Activated naive CD8-positive, alpha-beta T cell treated with anti-CD3 and anti-CD28 coated beads, Interleukin-2, amount 10 ng/mL, durations not matched to agents 7 days and 5 days (primary cell): ENCODE measurements at regions not wholly inside any gene's neighbourhood (a gene's known extent, or its start where the extent isn't known, plus 50 kb on each side); places are given as distances from the start of the nearest gene placed in this dataset.
"Not testable (repeated sequence)": the region's sequence is repeated elsewhere in the genome, so short reads cannot be mapped to it uniquely, and the experiment has no call there.

Experiments
- ATAC-seq: fragments of 150-1000 bp; cut with Tn5 transposase; one replicate; pipeline ENCODE4 v1.10.0; 2021; ENCODE audit warnings: low read depth, moderate library complexity
- POLR2A ChIA-PET: fragments of 350-600 bp; sonication (Branson Sonifier 250); formaldehyde crosslinking; loops from one replicate; lab custom pipeline; 2021; ENCODE audit warnings: antibody characterized with exemption; lab: Charles Lee
- DNase-seq: peaks from one replicate; pipeline ENCODE4 v3.0.0; 2021
- H3K27ac Mint-ChIP-seq: one replicate; pipeline ENCODE4 v1.8.0; 2022; ENCODE audit warnings: mild to moderate bottlenecking, mixed read lengths
- H3K27me3 Mint-ChIP-seq: one replicate; pipeline ENCODE4 v1.8.0; 2022; ENCODE audit warnings: mild to moderate bottlenecking, moderate library complexity, mixed read lengths
- H3K36me3 Mint-ChIP-seq: one replicate; pipeline ENCODE4 v1.8.0; 2021; ENCODE audit warnings: mild to moderate bottlenecking, mixed read lengths
- H3K4me1 Mint-ChIP-seq: one replicate; pipeline ENCODE4 v1.8.0; 2021; ENCODE audit warnings: mixed read lengths
- H3K4me3 Mint-ChIP-seq: one replicate; pipeline ENCODE4 v1.8.0; 2022; ENCODE audit warnings: mild to moderate bottlenecking, moderate library complexity, mixed read lengths
- H3K9me3 Mint-ChIP-seq: one replicate; pipeline ENCODE4 v1.8.0; 2021; ENCODE audit warnings: mixed read lengths

- no peak for DNase-seq
- Mint-ChIP-seq H3K4me1 (no peaks in the 10 kb centered on the region), H3K9me3 (peaks cover 4% of the 10 kb centered on the region), H3K4me3 (no peak overlapping the region), H3K27me3 (peaks cover 2% of the 10 kb centered on the region), H3K36me3 (no peaks in the 10 kb centered on the region), H3K27ac (no peak overlapping the region)
- POLR2A ChIA-PET = interaction anchor here (0.6 kb wide), 1 partner anchor 109 kb away, joined by 5 read pairs; no protein-coding TSS in a partner anchor
- ATAC-seq = no peak
These were observed 133.5 kb downstream of the TFCP2L1 start for GRCh38 chr2:121151311-121152109.

- ATAC-seq (no peak), DNase-seq (no peak)
- POLR2A ChIA-PET = no interaction called here
- Mint-ChIP-seq H3K36me3 (no peaks in the 10 kb centered on the region), H3K27ac (no peak overlapping the region), H3K9me3 (peaks cover 15% of the 10 kb centered on the region), H3K4me1 (no peaks in the 10 kb centered on the region), H3K4me3 (no peak overlapping the region), H3K27me3 (peaks cover 2% of the 10 kb centered on the region)
These were observed 132.1 kb downstream of the TFCP2L1 start for GRCh38 chr2:121152861-121153260.

- Mint-ChIP-seq H3K4me1 (no peaks in the 10 kb centered on the region), H3K36me3 (peaks cover 3% of the 10 kb centered on the region), H3K4me3 (no peak overlapping the region), H3K9me3 (peaks cover 20% of the 10 kb centered on the region), H3K27ac (no peak overlapping the region), H3K27me3 (peaks cover 2% of the 10 kb centered on the region)
- POLR2A ChIA-PET = no interaction called here
- ATAC-seq = no peak
- DNase-seq = no peak
These were observed 131.5 kb downstream of the TFCP2L1 start for GRCh38 chr2:121153516-121153915.

GRCh38 chr2:121155502-121156056 is 129.4 kb downstream of the TFCP2L1 start:
- peaks cover under 1% of the 10 kb centered on the region for H3K27me3 Mint-ChIP-seq
- peaks cover 3% of the 10 kb centered on the region for H3K36me3 Mint-ChIP-seq
- POLR2A ChIA-PET = no interaction called here
- no peaks in the 10 kb centered on the region for H3K4me1 Mint-ChIP-seq
- ATAC-seq = no peak
- peaks cover 20% of the 10 kb centered on the region for H3K9me3 Mint-ChIP-seq
- DNase-seq = no peak
- H3K27ac Mint-ChIP-seq = no peak overlapping the region
- H3K4me3 Mint-ChIP-seq = no peak overlapping the region

GRCh38 chr2:121157481-121157880 is 127.5 kb downstream of the TFCP2L1 start:
- H3K27ac Mint-ChIP-seq, H3K27me3 Mint-ChIP-seq, H3K36me3 Mint-ChIP-seq, H3K4me3 Mint-ChIP-seq, H3K4me1 Mint-ChIP-seq, DNase-seq, POLR2A ChIA-PET, ATAC-seq: not testable (repeated sequence)
- H3K9me3 Mint-ChIP-seq = peaks cover 20% of the 10 kb centered on the region

GRCh38 chr2:121159291-121160071 is 125.5 kb downstream of the TFCP2L1 start:
- POLR2A ChIA-PET = no interaction called here
- ATAC-seq = no peak
- Mint-ChIP-seq H3K36me3 (peaks cover 3% of the 10 kb centered on the region), H3K9me3 (peaks cover 24% of the 10 kb centered on the region), H3K4me3 (no peak overlapping the region), H3K27me3 (peaks cover 2% of the 10 kb centered on the region), H3K4me1 (no peaks in the 10 kb centered on the region), H3K27ac (no peak overlapping the region)
- DNase-seq = no peak

- Mint-ChIP-seq H3K9me3 (peaks cover 24% of the 10 kb centered on the region), H3K4me3 (no peak overlapping the region), H3K27me3 (peaks cover 2% of the 10 kb centered on the region), H3K36me3 (peaks cover 3% of the 10 kb centered on the region), H3K27ac (no peak overlapping the region), H3K4me1 (no peaks in the 10 kb centered on the region)
- ATAC-seq (no peak), DNase-seq (no peak)
- POLR2A ChIA-PET = no interaction called here
These were observed 124.6 kb downstream of the TFCP2L1 start for GRCh38 chr2:121160366-121160765.

- peaks cover 2% of the 10 kb centered on the region for H3K27me3 Mint-ChIP-seq
- no peak for ATAC-seq
- H3K4me1 Mint-ChIP-seq = no peaks in the 10 kb centered on the region
- DNase-seq = no peak
- POLR2A ChIA-PET = no interaction called here
- H3K9me3 Mint-ChIP-seq = peaks cover 22% of the 10 kb centered on the region
- H3K27ac Mint-ChIP-seq = no peak overlapping the region
- H3K4me3 Mint-ChIP-seq = no peak overlapping the region
- peaks cover 3% of the 10 kb centered on the region for H3K36me3 Mint-ChIP-seq
These were observed 123.7 kb downstream of the TFCP2L1 start for GRCh38 chr2:121161272-121161671.

GRCh38 chr2:121162893-121163292 is 122.1 kb downstream of the TFCP2L1 start:
- no peaks in the 10 kb centered on the region for H3K4me1 Mint-ChIP-seq
- H3K9me3 Mint-ChIP-seq = peaks cover 8% of the 10 kb centered on the region
- peaks cover 2% of the 10 kb centered on the region for H3K27me3 Mint-ChIP-seq
- no peak for ATAC-seq
- H3K27ac Mint-ChIP-seq = no peak overlapping the region
- H3K36me3 Mint-ChIP-seq = peaks cover 3% of the 10 kb centered on the region
- DNase-seq = no peak
- H3K4me3 Mint-ChIP-seq = no peak overlapping the region
- POLR2A ChIA-PET = no interaction called here

GRCh38 chr2:121164042-121164441 is 121.0 kb downstream of the TFCP2L1 start:
- peaks cover 4% of the 10 kb centered on the region for H3K9me3 Mint-ChIP-seq
- POLR2A ChIA-PET = no interaction called here
- DNase-seq (no peak), ATAC-seq (no peak)
- H3K36me3 Mint-ChIP-seq = no peaks in the 10 kb centered on the region
- H3K4me3 Mint-ChIP-seq = no peak overlapping the region
- no peaks in the 10 kb centered on the region for H3K4me1 Mint-ChIP-seq
- peaks cover 2% of the 10 kb centered on the region for H3K27me3 Mint-ChIP-seq
- H3K27ac Mint-ChIP-seq = no peak overlapping the region

GRCh38 chr2:121165038-121165542 is 119.9 kb downstream of the TFCP2L1 start:
- ATAC-seq (no peak), DNase-seq (no peak)
- POLR2A ChIA-PET = no interaction called here
- no peak overlapping the region for H3K27ac Mint-ChIP-seq
- no peak overlapping the region for H3K4me3 Mint-ChIP-seq
- peaks cover 4% of the 10 kb centered on the region for H3K9me3 Mint-ChIP-seq
- peaks cover 2% of the 10 kb centered on the region for H3K27me3 Mint-ChIP-seq
- H3K4me1 Mint-ChIP-seq = no peaks in the 10 kb centered on the region
- no peaks in the 10 kb centered on the region for H3K36me3 Mint-ChIP-seq
